GM19452 (cell line): ENCODE measurements at regions not wholly inside any gene's neighbourhood (a gene's known extent, or its start where the extent isn't known, plus 50 kb on each side); places are given as distances from the start of the nearest gene placed in this dataset.

ENCODE experiments used
- ATAC-seq: cut with Tn5 transposase; IDR thresholded peaks from one replicate; pipeline ENCODE4 v1.9.1; 2021; ENCODE audit not compliant: unreplicated experiment

DNA sequence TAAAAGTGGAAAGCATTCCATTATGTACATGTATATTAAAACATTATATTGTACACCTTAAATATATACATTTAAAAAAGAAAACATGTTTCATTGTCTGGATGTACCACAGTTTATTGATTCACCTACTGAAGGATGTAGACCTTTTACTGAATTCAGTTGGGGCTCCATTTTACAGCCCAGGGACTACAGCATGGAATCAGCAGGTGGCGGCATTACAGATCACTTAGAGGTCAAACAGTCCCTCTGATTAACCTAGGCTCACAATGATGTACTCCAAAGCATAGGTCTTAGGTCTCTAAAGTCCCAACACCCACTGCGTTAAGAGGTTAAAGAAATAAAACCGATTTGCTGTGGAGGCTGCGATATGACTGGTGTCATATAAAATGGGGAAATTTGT, 490.9 kb downstream of the SHISA9 start:
- no peak for ATAC-seq

DNA sequence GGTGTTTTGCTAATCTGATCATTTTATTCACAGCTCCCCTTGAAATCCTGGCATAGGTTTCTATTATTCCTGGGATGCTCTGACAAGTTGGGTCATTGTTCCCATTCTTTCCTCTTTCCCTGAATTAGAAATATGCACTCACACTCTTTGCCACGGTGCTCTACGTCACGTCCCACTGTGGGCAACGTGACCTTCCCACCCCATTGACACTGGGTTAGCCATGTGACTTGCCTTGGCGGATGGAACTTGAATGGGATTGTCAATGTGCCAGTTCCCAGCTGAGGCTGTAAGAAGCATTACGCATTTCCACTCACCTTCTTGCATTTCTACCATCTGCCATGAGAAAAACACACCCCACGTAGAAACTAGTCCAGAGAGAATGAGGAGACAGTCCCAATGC, 492.4 kb downstream of the SHISA9 start:
- ATAC-seq = no peak

DNA sequence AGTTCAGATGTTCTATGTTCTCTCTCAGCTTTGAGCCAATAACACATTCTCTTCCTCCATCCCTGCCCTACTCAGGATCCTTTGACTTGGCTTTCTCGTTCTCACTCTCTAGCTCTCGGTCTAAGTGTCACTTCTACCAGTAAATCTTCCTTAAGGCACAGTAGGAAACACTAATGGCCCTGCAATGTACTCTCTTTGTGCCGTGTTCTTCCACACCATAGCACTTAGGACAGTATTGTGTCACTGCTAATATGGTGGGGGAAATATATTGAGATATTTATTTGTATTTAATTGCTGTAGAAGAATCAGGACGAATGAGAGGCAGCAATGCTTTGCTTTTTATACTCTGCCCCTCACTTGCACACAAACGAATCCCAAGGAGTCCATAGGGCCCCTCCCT, 493.1 kb downstream of the SHISA9 start:
- no peak for ATAC-seq

DNA sequence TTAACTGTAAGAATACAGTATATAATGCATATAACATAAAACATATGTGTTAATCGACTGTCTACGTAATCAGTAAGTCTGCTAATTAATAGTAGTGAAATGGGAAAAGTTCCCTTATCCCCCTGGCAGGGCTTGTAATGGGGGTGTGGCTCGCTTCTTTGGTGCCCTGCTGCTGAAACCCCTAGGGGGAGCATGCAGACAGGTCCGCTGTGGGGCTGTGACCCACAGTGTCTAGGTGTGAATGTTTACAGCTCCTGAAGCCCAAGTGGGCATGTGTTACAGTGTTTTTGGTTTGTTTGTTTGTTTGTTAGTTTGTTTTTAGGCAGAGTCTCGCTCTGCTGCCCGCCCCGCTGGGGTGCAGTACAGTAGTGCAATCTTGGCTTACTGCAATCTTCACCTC, 495.7 kb downstream of the SHISA9 start:
- ATAC-seq = no peak

DNA sequence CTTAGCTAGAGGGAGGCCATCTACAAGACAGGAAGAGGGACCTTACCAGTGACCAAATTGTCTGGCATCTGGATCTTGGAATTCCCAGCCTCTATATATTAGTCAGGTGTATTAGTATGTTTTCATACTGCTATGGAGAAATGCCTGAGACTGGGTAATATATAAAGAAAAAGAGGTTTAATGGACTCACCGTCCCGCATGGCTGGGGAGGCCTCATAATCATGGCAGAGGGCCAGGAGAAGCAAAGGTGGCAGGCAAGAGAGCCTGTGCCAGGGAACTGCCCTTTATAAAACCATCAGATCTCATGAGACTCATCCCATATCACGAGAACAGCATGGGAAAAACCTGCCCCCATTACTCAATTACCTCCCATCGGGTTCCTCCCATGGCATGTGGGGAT, 500.2 kb downstream of the SHISA9 start:
- ATAC-seq = no peak

DNA sequence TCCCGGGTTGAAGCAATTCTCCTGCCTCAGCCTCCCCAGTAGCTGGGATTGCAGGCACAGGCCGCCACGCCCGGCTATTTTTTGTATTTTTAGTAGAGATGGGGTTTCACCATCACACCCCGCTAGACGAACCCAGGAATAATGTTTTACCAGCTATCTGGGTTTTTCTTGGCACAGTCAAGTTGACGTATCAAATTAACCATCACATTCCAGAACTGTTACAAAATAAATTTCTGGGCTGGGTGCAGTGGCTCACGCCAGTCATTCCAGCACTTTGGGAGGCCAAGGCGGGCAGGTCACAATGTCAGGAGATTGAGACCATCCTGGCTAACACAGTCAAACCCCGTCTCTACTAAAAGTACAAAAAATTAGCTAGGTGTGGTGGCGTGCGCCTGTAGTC, 501.2 kb downstream of the SHISA9 start:
- ATAC-seq = no peak

DNA sequence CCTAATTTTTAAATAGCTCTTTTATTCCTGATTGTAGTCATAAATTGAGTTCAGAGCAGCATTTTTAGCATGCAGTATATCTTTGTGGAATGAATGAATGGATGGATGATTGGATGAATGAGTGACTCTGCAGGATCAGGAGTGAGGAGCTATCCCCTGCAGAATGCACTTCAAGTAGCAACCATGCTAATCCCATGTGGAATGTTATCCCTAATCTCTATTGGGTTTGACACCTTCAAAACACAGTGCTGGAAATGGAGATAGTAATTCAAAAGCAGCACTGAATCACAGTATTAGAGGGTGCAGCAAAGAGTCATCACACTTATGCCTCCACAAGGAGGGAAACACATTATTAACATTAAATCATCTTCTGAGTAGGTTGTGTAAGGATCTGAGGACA, 501.9 kb downstream of the SHISA9 start:
- ATAC-seq = no peak

DNA sequence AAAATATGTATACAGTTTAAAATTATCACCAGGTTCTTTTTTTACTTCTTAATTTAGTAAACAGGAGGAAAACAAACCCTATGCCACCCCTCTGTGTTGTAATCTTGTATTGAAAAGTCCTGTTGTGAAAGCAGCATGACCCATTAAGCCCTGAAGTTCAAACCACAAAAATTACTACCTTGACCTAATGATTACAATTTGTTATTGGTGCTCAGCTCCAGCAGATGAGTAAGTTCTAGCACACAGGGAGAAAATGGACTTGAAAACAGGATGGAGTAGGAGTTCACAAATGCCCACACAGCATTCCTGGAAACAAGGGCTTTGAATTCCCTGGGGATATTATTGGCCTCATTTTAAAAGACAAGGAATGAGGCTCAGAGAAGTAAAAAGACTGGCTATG, 505.8 kb upstream of the ERCC4 start:
- ATAC-seq = no peak

DNA sequence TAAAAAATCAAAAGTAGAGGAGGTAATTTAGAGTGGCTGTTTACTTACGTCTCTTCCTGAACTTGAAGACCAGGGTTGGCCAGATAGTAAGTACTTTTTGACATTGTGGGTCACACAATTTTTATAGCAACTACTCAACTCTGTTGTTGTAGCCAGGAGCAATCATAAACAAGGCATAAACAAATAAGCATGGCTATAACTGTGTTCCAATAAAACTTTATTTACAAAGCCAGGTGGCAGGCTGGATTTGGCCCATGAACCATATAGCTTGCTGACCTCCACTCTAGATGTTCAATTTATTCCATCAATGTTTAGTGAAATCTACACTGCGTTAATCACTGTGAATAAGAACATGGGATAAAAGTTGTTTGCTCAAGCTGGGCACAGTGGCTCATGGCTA, 500.4 kb upstream of the ERCC4 start:
- no peak for ATAC-seq

DNA sequence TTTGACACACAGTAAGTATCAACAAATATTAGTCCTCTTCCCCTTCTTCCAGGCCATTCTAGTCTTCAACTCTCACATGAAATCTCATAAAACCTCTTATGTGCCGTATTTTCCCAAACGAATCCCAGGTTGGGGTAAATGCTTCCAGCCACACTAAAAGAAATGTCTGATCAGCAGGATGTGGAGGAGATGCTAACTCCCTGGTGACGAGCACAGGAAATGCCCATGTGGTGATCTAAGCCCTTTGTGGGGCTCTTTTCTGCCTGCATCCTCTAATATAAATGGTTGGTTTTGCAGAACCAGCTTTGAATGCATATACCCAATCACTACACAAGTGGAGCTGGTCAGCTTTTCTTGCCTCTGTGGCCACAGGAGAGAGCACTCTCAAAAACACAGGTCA, 498.2 kb upstream of the ERCC4 start:
- ATAC-seq = no peak

DNA sequence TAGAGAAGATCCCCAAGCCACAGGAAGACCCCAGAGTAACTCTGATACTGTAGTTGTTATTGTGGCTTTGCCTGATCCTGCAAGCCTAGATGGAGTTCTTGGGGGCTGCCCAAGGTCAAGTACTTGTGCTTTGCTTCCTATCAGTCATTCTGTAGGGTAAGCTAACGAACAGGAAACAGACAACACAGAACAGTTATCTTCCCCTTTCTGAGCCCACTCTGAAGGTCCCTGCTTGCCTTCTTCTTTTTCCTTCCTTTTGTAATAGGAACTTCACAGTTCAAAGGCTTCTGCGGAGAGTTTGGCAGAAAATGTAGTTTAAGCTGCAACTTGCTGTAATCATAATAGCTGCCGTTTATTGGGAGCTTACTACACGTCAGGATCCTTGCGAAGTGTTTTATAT, 494.1 kb upstream of the ERCC4 start:
- ATAC-seq = no peak

DNA sequence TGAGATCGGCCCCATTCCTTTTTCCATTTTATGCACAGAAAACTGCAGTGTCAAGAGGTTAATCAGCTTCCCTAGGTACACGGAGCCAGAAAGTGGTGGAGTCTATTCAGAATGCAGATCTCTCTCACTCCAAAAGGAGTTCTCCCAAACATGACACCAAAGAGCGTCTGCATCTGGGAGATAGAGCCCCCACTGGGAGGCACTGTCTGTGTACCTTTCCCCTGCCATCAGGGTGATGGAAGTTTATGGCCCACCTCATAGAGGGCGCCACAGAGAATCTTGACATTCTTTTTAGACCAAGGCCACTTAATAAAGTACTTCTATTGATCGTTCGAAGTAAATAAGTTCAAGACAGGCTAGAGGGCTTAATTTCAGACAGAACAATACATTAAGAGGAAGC, 493.7 kb upstream of the ERCC4 start:
- no peak for ATAC-seq

DNA sequence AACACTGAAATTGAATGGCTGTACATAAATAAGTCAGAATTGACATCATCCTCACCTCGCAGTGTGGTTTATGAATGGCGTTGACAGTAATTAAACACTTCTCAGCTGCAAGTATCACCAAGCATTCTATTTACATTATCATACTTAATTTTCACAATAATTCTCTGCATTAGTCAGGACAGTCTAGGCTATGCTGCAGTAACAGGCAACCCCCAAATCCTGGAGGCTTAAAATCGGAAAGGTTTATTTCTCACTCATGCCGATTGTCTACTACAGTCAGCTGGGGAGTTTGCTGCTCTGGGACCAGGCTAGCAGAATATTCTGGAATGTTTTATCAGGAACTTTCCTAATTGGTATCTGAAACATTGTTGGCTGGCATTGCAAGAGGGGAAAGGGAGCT, 493.2 kb upstream of the ERCC4 start:
- no peak for ATAC-seq

DNA sequence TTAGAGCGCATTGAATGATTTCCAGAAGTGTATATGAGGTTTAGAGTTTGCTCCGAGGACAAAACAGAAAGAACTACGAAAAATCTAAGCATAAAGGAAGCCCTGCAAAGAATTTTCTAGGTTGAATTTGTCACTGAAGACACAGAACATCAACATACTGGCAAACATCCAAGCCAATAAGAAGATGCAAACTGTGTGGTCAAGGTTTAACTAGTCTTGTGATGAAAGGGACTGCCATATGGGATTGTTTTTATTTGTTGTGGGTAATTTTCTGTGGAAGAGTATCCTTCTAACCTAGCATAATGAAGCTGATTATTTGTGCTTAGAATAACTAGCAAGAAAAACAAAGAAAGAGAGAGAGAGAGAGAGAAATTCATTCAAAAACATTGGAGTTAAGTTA, 492.0 kb upstream of the ERCC4 start:
- ATAC-seq = no peak

DNA sequence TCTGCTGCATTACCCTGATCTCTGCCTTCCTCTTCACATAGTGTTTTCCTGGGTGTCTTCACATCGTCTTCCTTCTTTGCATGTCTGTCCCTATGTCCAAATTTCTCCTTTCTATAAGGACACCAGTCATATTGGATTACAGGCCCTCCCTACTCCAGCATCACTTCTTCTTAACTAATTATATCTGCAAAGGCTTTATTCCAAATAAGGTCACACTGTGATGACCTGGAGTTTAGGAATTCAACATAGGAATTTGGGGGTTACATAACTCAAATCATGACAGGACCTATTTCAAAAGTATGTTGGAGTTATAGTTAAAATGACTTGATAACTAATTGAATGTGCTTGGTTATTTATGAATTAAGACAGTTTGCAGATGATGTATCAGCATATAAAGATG, 490.5 kb upstream of the ERCC4 start:
- no peak for ATAC-seq

DNA sequence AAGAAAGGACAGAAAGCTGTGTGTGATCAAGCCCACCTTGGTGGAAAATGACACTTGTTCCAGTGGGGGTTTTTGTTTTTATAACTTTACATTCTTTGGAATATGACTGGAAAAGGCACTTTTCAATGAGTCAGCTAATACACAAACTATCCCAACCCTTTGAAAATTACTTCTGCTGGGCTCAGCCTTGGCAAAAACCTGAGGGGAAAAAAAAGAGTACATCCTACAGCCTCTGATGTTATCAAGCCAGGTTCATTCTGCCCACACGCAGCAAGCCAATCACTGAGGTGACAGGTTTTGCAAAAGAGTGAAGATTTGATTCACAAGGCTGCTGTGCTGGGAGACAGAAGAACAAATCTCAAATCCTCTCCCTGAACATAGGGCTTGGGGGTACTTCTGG, 484.5 kb upstream of the ERCC4 start:
- no peak for ATAC-seq

DNA sequence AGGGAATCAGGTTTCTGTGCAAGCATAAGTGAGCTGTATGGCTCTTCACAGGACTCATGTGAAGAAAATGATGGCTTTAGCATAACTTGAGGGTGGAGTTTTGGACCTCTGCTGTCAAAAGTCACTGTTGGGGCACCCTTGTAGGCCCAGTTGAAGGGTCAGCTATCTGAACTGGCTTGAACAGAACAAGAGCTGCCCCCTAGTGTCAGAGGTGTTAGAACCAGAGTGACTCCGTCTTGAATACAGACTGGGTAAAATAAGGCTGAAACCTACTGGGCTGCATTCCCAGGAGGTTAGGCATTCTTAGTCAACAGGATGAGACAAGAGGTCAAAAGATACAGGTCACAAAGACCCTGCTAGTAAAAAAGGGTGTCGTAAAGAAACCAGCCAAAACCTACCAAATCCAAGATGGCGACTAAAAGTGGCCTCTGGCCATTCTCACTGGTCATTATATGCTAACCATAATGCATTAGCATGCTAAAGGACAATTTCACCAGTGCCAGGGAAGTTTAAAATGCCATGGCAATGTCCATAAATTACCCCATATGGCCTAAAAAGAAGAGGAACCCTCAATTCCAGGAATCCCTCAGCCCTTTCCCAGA, 484.0 kb upstream of the ERCC4 start:
- ATAC-seq = no peak

DNA sequence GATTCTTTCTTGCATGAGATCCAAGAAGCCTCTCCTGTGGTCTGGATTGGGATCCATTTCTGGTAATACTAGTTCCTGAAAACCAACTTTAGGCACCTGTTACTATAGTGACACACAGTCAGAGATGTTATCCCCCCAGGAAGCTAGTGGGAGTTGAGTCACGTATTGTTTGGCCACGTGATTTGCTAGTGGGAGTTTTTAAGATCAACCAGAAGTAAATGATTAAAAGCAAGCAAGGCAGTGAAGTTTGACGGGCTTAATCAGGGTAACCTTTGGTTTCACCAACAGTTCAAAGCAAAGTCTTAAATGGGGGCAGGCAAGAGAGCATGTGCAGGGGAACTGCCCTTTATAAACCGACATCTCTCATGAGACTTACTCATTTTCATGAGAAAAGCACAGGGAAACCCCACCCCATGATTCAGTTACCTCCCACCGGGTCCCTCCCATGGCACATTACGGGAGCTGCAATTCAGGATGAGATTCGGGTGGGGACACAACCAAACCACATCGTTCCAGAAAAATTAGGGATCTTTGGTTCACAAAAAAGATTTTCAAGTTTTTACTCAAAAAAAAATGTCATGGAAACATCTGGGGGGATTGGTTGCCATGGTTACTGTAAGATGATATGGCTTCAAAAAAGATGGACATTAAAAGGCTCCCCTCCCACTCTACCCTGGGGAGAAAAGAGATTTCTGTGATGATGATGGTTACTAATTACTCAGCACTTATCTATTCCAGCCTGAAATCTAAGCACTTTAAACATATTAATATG, 483.1 kb upstream of the ERCC4 start:
- peak; percentile 73 for ATAC-seq

DNA sequence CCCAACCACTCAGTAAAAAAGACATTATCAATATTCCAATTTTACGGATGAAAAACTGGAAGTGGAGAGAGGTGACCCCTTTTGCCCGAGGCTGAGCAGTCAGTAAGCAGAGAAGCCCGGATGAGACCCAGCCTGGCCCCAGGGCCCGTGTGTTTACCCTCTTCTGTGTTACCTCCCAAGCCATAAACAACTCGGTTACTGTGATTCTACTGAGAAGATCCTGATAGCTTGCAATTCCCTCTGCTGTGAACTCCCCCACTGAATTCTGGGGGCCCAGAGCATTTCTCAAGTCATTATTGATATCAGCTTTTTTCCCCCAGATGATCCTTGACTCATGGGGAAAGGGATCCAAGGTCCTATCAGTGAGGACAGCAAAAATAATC, 482.6 kb upstream of the ERCC4 start:
- ATAC-seq = no peak

DNA sequence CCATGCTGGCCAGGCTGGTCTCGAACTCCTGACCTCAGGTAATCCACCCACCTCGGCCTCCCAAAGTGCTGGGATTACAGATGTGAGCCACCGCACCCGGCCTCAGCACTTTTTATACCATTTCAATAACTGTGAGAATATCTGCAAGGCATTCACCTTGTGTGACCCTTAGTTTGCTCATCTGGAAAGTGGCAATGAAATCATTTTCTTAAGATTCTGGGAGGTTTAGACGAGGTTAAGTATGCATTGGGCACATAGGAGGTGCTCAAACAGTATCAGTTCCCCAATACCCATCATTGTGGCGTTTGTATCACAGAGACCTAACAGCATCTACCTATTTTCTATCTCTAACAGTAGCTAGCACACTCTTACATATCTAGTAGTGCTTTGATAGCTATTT, 481.9 kb upstream of the ERCC4 start:
- ATAC-seq = no peak

DNA sequence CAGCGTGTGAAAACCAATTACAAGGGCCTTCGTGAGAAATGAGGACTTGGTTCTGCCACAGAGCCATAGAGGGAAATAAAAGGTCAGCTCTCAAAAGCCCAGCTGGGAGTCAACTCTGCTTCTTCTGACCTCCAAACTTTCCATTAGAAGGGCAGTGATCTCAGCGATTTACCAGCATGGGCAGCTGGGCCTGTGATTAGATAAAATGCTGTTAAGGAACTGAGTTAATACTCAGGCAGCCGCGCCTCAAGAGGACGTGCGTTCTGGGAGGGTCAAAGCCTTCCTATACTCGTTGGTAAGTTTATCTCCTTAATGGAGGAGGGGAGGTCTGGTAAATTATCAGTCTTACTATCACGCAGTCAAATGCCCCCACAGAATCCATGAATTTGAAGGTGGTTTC, 480.2 kb upstream of the ERCC4 start:
- no peak for ATAC-seq

DNA sequence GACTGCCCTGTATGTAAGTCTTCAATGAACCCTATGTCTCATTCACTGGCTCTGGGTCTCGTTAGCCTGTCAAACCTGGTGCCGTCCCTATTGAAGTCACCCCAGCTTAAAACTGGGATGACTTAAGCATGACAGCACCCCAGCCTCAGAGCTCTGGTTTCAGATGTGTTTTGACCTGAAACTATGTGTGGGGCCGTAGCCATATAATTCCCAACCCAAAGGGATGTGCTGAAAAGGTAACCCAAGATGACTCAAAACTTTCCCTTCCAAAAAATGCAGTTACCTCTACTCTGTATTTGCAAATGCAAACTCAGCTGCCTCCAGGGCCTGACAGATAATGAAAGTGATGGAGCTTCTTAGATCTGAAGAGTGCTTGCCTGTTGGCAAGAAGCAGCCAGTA, 478.3 kb upstream of the ERCC4 start:
- ATAC-seq = no peak

DNA sequence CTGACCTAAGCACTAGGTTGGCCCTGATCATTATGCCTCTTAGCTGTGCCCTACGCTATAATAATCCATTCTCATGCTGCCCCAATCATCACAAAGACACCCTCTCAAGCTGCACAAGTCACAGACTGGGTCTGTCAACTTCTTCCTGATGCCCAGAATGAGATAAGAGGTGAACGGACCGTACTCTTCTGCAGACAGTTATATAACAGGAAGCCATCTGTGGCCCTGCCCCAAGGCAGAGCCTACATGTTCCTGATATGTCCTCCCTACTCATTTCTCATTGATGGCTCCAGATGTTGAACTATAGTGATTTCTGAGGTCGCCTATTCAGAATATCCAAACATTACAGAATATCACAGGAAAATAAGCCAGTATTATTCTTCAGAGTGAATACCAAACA, 471.6 kb upstream of the ERCC4 start:
- ATAC-seq = no peak
